ENCODE measurements at regions not wholly inside any gene's neighbourhood (a gene's known extent, or its start where the extent isn't known, plus 50 kb on each side); places are given as distances from the start of the nearest gene placed in this dataset.

DNA sequence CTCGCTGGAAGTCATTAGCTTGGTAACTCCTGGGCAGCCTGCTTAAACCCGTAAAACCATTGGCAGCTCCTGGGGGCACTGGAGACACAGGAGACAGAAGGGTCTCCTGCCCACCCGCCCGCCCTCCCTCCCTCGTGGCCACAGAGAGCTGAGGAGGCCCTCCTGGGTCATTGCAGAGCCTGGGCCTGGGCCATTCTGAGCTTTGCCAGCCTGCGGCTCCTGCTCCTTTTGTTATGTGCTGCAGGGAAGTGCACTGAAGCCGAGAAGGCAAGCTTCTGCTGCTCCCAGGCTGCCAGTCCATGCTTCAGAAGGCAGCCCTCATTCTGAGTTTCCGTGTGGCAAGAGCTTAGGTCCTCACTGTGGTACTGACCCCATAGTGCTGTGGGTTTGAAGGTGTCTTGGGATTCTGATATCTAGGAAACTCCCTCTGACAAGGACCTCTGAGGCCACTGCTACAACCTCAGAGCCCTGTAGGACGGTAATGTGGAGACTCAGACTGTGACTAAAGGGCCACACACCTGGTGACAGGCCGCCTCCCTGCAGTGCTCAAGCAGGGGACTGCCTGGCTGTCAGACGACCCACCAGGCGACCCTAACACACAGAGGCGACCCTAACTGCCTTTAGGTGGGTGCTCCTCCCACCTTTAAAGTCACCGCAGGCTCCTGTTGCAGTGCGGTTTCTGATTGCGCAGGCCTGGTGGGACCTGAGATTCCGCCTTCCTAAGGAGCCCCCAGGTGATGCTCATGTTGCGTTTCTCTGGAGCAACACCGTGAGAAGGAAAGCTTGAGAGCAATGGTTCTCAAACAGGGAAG is 118.7 kb downstream of the IER5 start:
- Mint-ChIP-seq H3K27ac (ENCODE audit: unreplicated experiment) (no peak overlapping the region), H3K4me3 (ENCODE audit: low read depth, unreplicated experiment) (no peak overlapping the region), H3K36me3 (ENCODE audit: insufficient read depth, unreplicated experiment) (no peaks in the 10 kb centered on the region), H3K27me3 (ENCODE audit: unreplicated experiment) (peaks cover 79% of the 10 kb centered on the region), H3K4me1 (ENCODE audit: low read depth, unreplicated experiment) (no peaks in the 10 kb centered on the region), H3K9me3 (ENCODE audit: low read depth, unreplicated experiment) (no peaks in the 10 kb centered on the region)
- DNase-seq, result no peak
- CTCF ChIA-PET, result no interaction called here
- intact Hi-C loops (cut with micrococcal nuclease; ENCODE audit: unreplicated experiment), result no loop called here
- TF ChIP-seq, protein P1, sequence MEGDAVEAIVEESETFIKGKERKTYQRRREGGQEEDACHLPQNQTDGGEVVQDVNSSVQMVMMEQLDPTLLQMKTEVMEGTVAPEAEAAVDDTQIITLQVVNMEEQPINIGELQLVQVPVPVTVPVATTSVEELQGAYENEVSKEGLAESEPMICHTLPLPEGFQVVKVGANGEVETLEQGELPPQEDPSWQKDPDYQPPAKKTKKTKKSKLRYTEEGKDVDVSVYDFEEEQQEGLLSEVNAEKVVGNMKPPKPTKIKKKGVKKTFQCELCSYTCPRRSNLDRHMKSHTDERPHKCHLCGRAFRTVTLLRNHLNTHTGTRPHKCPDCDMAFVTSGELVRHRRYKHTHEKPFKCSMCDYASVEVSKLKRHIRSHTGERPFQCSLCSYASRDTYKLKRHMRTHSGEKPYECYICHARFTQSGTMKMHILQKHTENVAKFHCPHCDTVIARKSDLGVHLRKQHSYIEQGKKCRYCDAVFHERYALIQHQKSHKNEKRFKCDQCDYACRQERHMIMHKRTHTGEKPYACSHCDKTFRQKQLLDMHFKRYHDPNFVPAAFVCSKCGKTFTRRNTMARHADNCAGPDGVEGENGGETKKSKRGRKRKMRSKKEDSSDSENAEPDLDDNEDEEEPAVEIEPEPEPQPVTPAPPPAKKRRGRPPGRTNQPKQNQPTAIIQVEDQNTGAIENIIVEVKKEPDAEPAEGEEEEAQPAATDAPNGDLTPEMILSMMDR (IDR thresholded peaks at IDR 0.05; ENCODE audit: unreplicated experiment), result no peak
- no TSS peak for BruUV-seq (replicated peaks)

DNA sequence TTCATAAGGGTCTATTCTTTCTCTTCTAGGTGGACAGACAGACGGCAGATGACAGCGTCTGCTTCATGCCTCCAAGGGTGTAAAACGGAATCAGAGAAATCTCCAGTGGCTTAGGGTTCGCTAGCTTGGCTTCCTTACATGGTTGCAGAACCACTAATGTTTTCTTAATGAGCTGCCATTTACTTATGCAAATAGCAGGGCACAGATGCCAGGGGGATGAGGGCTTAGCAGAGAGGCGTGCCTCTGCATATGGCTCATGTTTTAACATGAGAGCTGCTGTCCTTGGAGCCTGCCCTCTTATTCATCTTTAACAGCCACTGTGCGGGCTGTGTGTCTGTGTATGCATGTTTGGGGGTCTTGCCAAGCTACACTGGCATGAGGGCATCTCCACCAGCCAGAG is 119.6 kb downstream of the IER5 start:
- BruUV-seq (replicated peaks), result no TSS peak
- Mint-ChIP-seq H3K27ac (ENCODE audit: unreplicated experiment) (no peak overlapping the region), H3K36me3 (ENCODE audit: insufficient read depth, unreplicated experiment) (no peaks in the 10 kb centered on the region), H3K9me3 (ENCODE audit: low read depth, unreplicated experiment) (no peaks in the 10 kb centered on the region), H3K4me1 (ENCODE audit: low read depth, unreplicated experiment) (no peaks in the 10 kb centered on the region), H3K4me3 (ENCODE audit: low read depth, unreplicated experiment) (no peak overlapping the region), H3K27me3 (ENCODE audit: unreplicated experiment) (peaks cover 79% of the 10 kb centered on the region)
- TF ChIP-seq, protein P1 (IDR thresholded peaks at IDR 0.05; ENCODE audit: unreplicated experiment), result no peak
- intact Hi-C loops (cut with micrococcal nuclease; ENCODE audit: unreplicated experiment), result no loop called here
- CTCF ChIA-PET, result no interaction called here
- DNase-seq, result no peak

DNA sequence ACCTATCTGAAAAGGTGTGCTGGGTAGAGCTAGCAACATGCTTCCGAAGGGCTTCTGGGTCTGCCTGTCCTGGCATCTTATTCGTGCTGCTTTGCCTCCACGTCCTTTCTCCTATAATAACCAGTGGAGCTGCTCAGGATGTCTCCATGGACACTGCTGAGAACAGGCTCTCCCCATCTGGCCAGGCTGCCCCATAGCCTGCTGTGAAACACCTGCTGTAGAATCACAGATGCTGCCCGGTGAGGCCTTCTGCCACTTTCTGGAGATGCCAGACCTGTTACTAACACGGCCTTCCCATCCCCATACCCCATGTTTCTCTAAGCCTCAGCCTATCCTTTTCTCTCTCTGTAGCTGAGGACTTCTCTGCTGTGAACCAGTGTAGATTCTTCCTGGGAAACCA is 120.5 kb downstream of the IER5 start:
- TF ChIP-seq, protein P1 (IDR thresholded peaks at IDR 0.05; ENCODE audit: unreplicated experiment), result no peak
- Mint-ChIP-seq H3K36me3 (ENCODE audit: insufficient read depth, unreplicated experiment) (no peaks in the 10 kb centered on the region), H3K27me3 (ENCODE audit: unreplicated experiment) (peaks cover 79% of the 10 kb centered on the region), H3K9me3 (ENCODE audit: low read depth, unreplicated experiment) (no peaks in the 10 kb centered on the region), H3K4me1 (ENCODE audit: low read depth, unreplicated experiment) (no peaks in the 10 kb centered on the region), H3K4me3 (ENCODE audit: low read depth, unreplicated experiment) (no peak overlapping the region), H3K27ac (ENCODE audit: unreplicated experiment) (no peak overlapping the region)
- intact Hi-C loops (cut with micrococcal nuclease; ENCODE audit: unreplicated experiment), result no loop called here
- BruUV-seq (replicated peaks), result no TSS peak
- DNase-seq, result no peak
- CTCF ChIA-PET, result no interaction called here

- CTCF ChIA-PET, result no interaction called here
- H3K9me3 Mint-ChIP-seq (ENCODE audit: low read depth, unreplicated experiment), result no peaks in the 10 kb centered on the region
- H3K4me3 Mint-ChIP-seq (ENCODE audit: low read depth, unreplicated experiment), result no peak overlapping the region
- peaks cover 98% of the 10 kb centered on the region for H3K27me3 Mint-ChIP-seq (ENCODE audit: unreplicated experiment)
- DNase-seq, result no peak
- no peak overlapping the region for H3K27ac Mint-ChIP-seq (ENCODE audit: unreplicated experiment)
- no peaks in the 10 kb centered on the region for H3K4me1 Mint-ChIP-seq (ENCODE audit: low read depth, unreplicated experiment)
- no TSS peak for BruUV-seq (replicated peaks)
- intact Hi-C loops (cut with micrococcal nuclease; ENCODE audit: unreplicated experiment), result no loop called here
- no peaks in the 10 kb centered on the region for H3K36me3 Mint-ChIP-seq (ENCODE audit: insufficient read depth, unreplicated experiment)
- TF ChIP-seq, protein P1 (IDR thresholded peaks at IDR 0.05; ENCODE audit: unreplicated experiment), result no peak
Measured at GRCh38 chr1:181213056-181213455, 124.6 kb downstream of the IER5 start.
